Type B pancreatic cell (in vitro differentiated cells): ENCODE measurements at regions not wholly inside any gene's neighbourhood (a gene's known extent, or its start where the extent isn't known, plus 50 kb on each side); places are given as distances from the start of the nearest gene placed in this dataset.

Source experiments
- DNase-seq: peaks from one replicate; pipeline ENCODE4 v3.0.0; 2021; ENCODE audit warnings: mixed read lengths; ENCODE audit not compliant: unreplicated experiment; ENCODE audit errors: extremely low spot score
- H3K27ac Mint-ChIP-seq: 2 replicates; pipeline ENCODE4 v1.8.0; 2021; ENCODE audit warnings: mild to moderate bottlenecking, mixed read lengths
- H3K27me3 Mint-ChIP-seq: 2 replicates; pipeline ENCODE4 v1.8.0; 2021; ENCODE audit warnings: mixed read lengths
- H3K36me3 Mint-ChIP-seq: 2 replicates; pipeline ENCODE4 v1.8.0; 2021; ENCODE audit warnings: mixed read lengths
- H3K4me1 Mint-ChIP-seq: one replicate; pipeline ENCODE4 v1.8.0; 2021; ENCODE audit warnings: mixed read lengths; ENCODE audit not compliant: unreplicated experiment
- H3K4me3 Mint-ChIP-seq: 2 replicates; pipeline ENCODE4 v1.8.0; 2021; ENCODE audit warnings: mild to moderate bottlenecking, mixed read lengths
- H3K9me3 Mint-ChIP-seq: 2 replicates; pipeline ENCODE4 v1.8.0; 2021; ENCODE audit warnings: mixed read lengths
- CTCF ChIP-seq: fragments of 200-600 bp; sonication (generic); conservative IDR thresholded peaks from 2 replicates; pipeline ENCODE4 v1.5.0; 2021; ENCODE audit warnings: antibody characterized with exemption, mild to moderate bottlenecking

- peaks cover 4% of the 10 kb centered on the region for H3K27me3 Mint-ChIP-seq
- H3K27ac Mint-ChIP-seq: no peak overlapping the region
- H3K4me1 Mint-ChIP-seq: peaks cover 23% of the 10 kb centered on the region
- no peak for TF ChIP-seq CTCF
- H3K9me3 Mint-ChIP-seq: no peaks in the 10 kb centered on the region
- H3K4me3 Mint-ChIP-seq: no peak overlapping the region
- H3K36me3 Mint-ChIP-seq: no peaks in the 10 kb centered on the region
- DNase-seq: no peak
Observed at GRCh38 chr5:123752552-123753179, 240.7 kb downstream of the CSNK1G3 start.

GRCh38 chr5:123751670-123752069 is 239.7 kb downstream of the CSNK1G3 start:
- H3K27me3 Mint-ChIP-seq: peaks cover 4% of the 10 kb centered on the region
- H3K9me3 Mint-ChIP-seq: no peaks in the 10 kb centered on the region
- H3K27ac Mint-ChIP-seq: no peak overlapping the region
- no peaks in the 10 kb centered on the region for H3K36me3 Mint-ChIP-seq
- peaks cover 27% of the 10 kb centered on the region for H3K4me1 Mint-ChIP-seq
- DNase-seq: no peak
- H3K4me3 Mint-ChIP-seq: no peak overlapping the region
- TF ChIP-seq CTCF: no peak

GRCh38 chr5:123748239-123748638 is 236.3 kb downstream of the CSNK1G3 start:
- Mint-ChIP-seq H3K27ac (no peak overlapping the region), H3K4me1 (peaks cover 5% of the 10 kb centered on the region)

GRCh38 chr5:123746683-123747360 is 234.8 kb downstream of the CSNK1G3 start:
- DNase-seq: no peak
- no peak for TF ChIP-seq CTCF
- Mint-ChIP-seq H3K4me1 (peaks cover 5% of the 10 kb centered on the region), H3K27me3 (no peaks in the 10 kb centered on the region), H3K36me3 (no peaks in the 10 kb centered on the region), H3K4me3 (no peak overlapping the region), H3K9me3 (peaks cover 5% of the 10 kb centered on the region), H3K27ac (no peak overlapping the region)

More at GRCh38 chr5:123748239-123748638, 236.3 kb downstream of the CSNK1G3 start:
- no peak for TF ChIP-seq CTCF
- Mint-ChIP-seq H3K36me3 (no peaks in the 10 kb centered on the region), H3K27me3 (no peaks in the 10 kb centered on the region), H3K9me3 (no peaks in the 10 kb centered on the region), H3K4me3 (no peak overlapping the region)
- no peak for DNase-seq

- Mint-ChIP-seq H3K36me3 (no peaks in the 10 kb centered on the region), H3K9me3 (peaks cover 5% of the 10 kb centered on the region), H3K27ac (no peak overlapping the region), H3K4me3 (no peak overlapping the region), H3K4me1 (peaks cover 5% of the 10 kb centered on the region), H3K27me3 (no peaks in the 10 kb centered on the region)
- no peak for TF ChIP-seq CTCF
- no peak for DNase-seq
Observed at GRCh38 chr5:123743990-123744583, 232.1 kb downstream of the CSNK1G3 start.
